Body of pancreas (tissue), 4 donors: ENCODE measurements at regions not wholly inside any gene's neighbourhood (a gene's known extent, or its start where the extent isn't known, plus 50 kb on each side); places are given as distances from the start of the nearest gene placed in this dataset.

Experiments
- POLR2A ChIP-seq, 3 donors: fragments of 450-650 bp; IDR thresholded peaks; one replicate each; pipeline ENCODE4 v1.6.1; 2016; ENCODE audit warnings: antibody characterized with exemption in 3 of 3, mild to moderate bottlenecking in 2 of 3
- TF ChIP-seq, protein P1 (sequence below), 7 experiments: fragments of 450-650 bp in 4 of 7; fragments of 200-600 bp in 3 of 7; sonication (generic) in 3 of 7; IDR thresholded peaks; one replicate each; pipeline ENCODE4 v1.5.1; 2016 to 2019; ENCODE audit warnings: antibody characterized with exemption in 7 of 7

DNA sequence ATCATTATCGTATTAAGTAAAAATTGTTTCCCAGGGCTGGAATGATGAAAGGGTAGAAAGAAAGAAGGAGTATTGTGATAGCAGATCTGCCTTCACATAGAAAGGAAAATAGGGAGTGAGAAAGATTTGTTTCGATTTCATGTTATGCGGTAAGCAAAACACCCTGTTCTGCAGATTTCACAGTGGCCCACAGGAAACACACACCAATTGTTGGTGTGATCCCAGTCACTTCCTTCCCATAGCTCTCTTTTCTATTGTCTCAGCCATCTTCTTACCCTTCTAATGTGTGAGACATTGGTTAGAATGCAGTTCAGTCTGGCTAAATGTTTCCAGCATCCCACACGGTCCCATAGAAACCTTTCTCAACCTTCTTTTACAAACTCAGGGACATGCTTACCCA is 2709.8 kb downstream of the PCDH7 start:
- TF ChIP-seq, protein P1, sequence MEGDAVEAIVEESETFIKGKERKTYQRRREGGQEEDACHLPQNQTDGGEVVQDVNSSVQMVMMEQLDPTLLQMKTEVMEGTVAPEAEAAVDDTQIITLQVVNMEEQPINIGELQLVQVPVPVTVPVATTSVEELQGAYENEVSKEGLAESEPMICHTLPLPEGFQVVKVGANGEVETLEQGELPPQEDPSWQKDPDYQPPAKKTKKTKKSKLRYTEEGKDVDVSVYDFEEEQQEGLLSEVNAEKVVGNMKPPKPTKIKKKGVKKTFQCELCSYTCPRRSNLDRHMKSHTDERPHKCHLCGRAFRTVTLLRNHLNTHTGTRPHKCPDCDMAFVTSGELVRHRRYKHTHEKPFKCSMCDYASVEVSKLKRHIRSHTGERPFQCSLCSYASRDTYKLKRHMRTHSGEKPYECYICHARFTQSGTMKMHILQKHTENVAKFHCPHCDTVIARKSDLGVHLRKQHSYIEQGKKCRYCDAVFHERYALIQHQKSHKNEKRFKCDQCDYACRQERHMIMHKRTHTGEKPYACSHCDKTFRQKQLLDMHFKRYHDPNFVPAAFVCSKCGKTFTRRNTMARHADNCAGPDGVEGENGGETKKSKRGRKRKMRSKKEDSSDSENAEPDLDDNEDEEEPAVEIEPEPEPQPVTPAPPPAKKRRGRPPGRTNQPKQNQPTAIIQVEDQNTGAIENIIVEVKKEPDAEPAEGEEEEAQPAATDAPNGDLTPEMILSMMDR (IDR thresholded peaks at IDR 0.05) = no peak
- no peak for TF ChIP-seq POLR2A (IDR thresholded peaks at IDR 0.05)
